GM23338 (cell line): ENCODE measurements at regions not wholly inside any gene's neighbourhood (a gene's known extent, or its start where the extent isn't known, plus 50 kb on each side); places are given as distances from the start of the nearest gene placed in this dataset.

ENCODE experiments used
- ATAC-seq: fragments of 200-7000 bp; cut with Tn5 transposase; 3 replicates; pipeline ENCODE4 v1.9.1; 2020
- DNase-seq: peaks from one replicate; pipeline ENCODE4 v3.0.0-alpha.2; 2015; ENCODE audit warnings: low spot score
- H2AFZ ChIP-seq: fragments of 200-600 bp; sonication (generic); 2 replicates; pipeline ENCODE4 v1.8.0; 2016; ENCODE audit warnings: antibody characterized with exemption, mild to moderate bottlenecking, moderate library complexity
- H3F3A ChIP-seq: fragments of 200-600 bp; sonication (generic); replicated peaks from 2 replicates; pipeline ENCODE4 v1.8.0; 2017; ENCODE audit warnings: antibody characterized with exemption, mixed run types, low read depth
- H3K27ac ChIP-seq: fragments of 200-600 bp; sonication (generic); 2 replicates; pipeline ENCODE4 v1.6.1; 2016; ENCODE audit warnings: low read depth
- H3K27me3 ChIP-seq: fragments of 200-600 bp; sonication (generic); 2 replicates; pipeline ENCODE4 v1.8.0; 2016; ENCODE audit warnings: mild to moderate bottlenecking, mixed run types, moderate library complexity; ENCODE audit not compliant: insufficient read depth
- H3K36me3 ChIP-seq: fragments of 200-600 bp; sonication (generic); 2 replicates; pipeline ENCODE4 v1.8.0; 2016; ENCODE audit warnings: mild to moderate bottlenecking; ENCODE audit not compliant: insufficient read depth
- H3K4me1 ChIP-seq: fragments of 200-600 bp; sonication (generic); 2 replicates; pipeline ENCODE4 v1.8.0; 2016; ENCODE audit warnings: mild to moderate bottlenecking, moderate library complexity; ENCODE audit not compliant: insufficient read depth
- H3K4me2 ChIP-seq: fragments of 200-600 bp; sonication (generic); 2 replicates; pipeline ENCODE4 v1.7.1; 2017; ENCODE audit warnings: mixed run types
- H3K4me3 ChIP-seq: fragments of 200-600 bp; sonication (generic); 2 replicates; pipeline ENCODE4 v1.6.1; 2016; ENCODE audit warnings: mixed run types
- H3K79me2 ChIP-seq: fragments of 200-600 bp; sonication (generic); replicated peaks from 2 replicates; pipeline ENCODE4 v1.8.0; 2017; ENCODE audit warnings: mild to moderate bottlenecking; ENCODE audit not compliant: insufficient read depth
- H3K9me2 ChIP-seq: fragments of 200-600 bp; sonication (generic); 2 replicates; pipeline ENCODE4 v1.8.0; 2017; ENCODE audit not compliant: insufficient read depth
- H4K20me1 ChIP-seq: fragments of 200-600 bp; sonication (generic); replicated peaks from 2 replicates; pipeline ENCODE4 v1.8.0; 2017; ENCODE audit warnings: mild to moderate bottlenecking; ENCODE audit not compliant: insufficient read depth
- H3K27ac Mint-ChIP-seq: 2 replicates; pipeline ENCODE4 v1.8.0; 2020; ENCODE audit warnings: inconsistent platforms, mild to moderate bottlenecking, moderate library complexity, mixed read lengths
- H3K27me3 Mint-ChIP-seq: 3 replicates; pipeline ENCODE4 v1.8.0; 2022; ENCODE audit warnings: low read depth, mild to moderate bottlenecking, moderate library complexity, mixed read lengths, inconsistent platforms; ENCODE audit not compliant: insufficient read depth, poor library complexity
- H3K36me3 Mint-ChIP-seq: 3 replicates; pipeline ENCODE4 v1.8.0; 2021; ENCODE audit warnings: low read depth, mild to moderate bottlenecking, inconsistent platforms, moderate library complexity, mixed read lengths
- H3K4me1 Mint-ChIP-seq: 3 replicates; pipeline ENCODE4 v1.8.0; 2020; ENCODE audit warnings: mild to moderate bottlenecking, inconsistent platforms, mixed read lengths
- H3K4me3 Mint-ChIP-seq: 3 replicates; pipeline ENCODE4 v1.8.0; 2021; ENCODE audit warnings: moderate library complexity, mild to moderate bottlenecking, inconsistent platforms, mixed read lengths
- H3K9me3 Mint-ChIP-seq: 3 replicates; pipeline ENCODE4 v1.8.0; 2020; ENCODE audit warnings: moderate library complexity, mild to moderate bottlenecking, inconsistent platforms, mixed read lengths
- CREB1 ChIP-seq: fragments of 250-450 bp; sonication (Bioruptor Pico); IDR thresholded peaks from 2 replicates; pipeline ENCODE4 v1.5.0; 2020; ENCODE audit warnings: low read depth, mild to moderate bottlenecking, moderate library complexity
- CTCF ChIP-seq, 2 experiments: fragments of 200-600 bp in 1 of 2; sonication (generic) in 1 of 2; conservative IDR thresholded peaks; 2 replicates each; pipeline versions ENCODE4 v1.5.1 to v1.6.1; 2016 to 2017; ENCODE audit warnings: antibody characterized with exemption in 2 of 2, low read depth in 2 of 2, mild to moderate bottlenecking in 2 of 2, moderate library complexity in 1 of 2
- EZH2 ChIP-seq: fragments of 200-600 bp; sonication (generic); IDR thresholded peaks from one replicate; pipeline ENCODE4 v1.8.0; 2017; ENCODE audit warnings: antibody characterized with exemption, mild to moderate bottlenecking, low read depth; ENCODE audit not compliant: unreplicated experiment
- JUNB ChIP-seq: IDR thresholded peaks from one replicate; pipeline ENCODE4 v1.6.1; 2016; ENCODE audit warnings: antibody characterized with exemption; ENCODE audit not compliant: unreplicated experiment
- NANOG ChIP-seq: IDR thresholded peaks from 2 replicates; pipeline ENCODE4 v1.6.1; 2016; ENCODE audit warnings: antibody characterized with exemption, borderline replicate concordance
- POLR2AphosphoS5 ChIP-seq: IDR thresholded peaks from 2 replicates; pipeline ENCODE4 v1.6.1; 2016; ENCODE audit warnings: antibody characterized with exemption, low read depth
- REST ChIP-seq: IDR thresholded peaks from one replicate; pipeline ENCODE4 v1.6.1; 2018; ENCODE audit warnings: antibody characterized with exemption; ENCODE audit not compliant: unreplicated experiment
- ZNF114 ChIP-seq: fragments of 250-450 bp; sonication (Bioruptor Pico); IDR thresholded peaks from 2 replicates; pipeline ENCODE4 v1.5.0; 2020; ENCODE audit warnings: mild to moderate bottlenecking, moderate library complexity
- ZNF331 ChIP-seq: fragments of 250-450 bp; sonication (Bioruptor Pico); IDR thresholded peaks from 2 replicates; pipeline ENCODE4 v1.5.0; 2020; ENCODE audit warnings: low read depth, mild to moderate bottlenecking, moderate library complexity

- TF ChIP-seq CTCF (conservative IDR thresholded peaks at IDR 0.05; ENCODE audit: low read depth in 2 of 2) (no peak), ZNF114 (CRISPR knock-in tag) (no peak), EZH2 (no peak)
These were observed 142.0 kb upstream of the UBE2E1 start (continued) for GRCh38 chr3:23663661-23664186.

- no peaks in the 10 kb centered on the region for H4K20me1 ChIP-seq
- no peaks in the 10 kb centered on the region for H3K4me1 ChIP-seq
- no peak overlapping the region for H3K27ac Mint-ChIP-seq
- no peak for TF ChIP-seq POLR2AphosphoS5
- TF ChIP-seq JUNB: no peak
- TF ChIP-seq ZNF331: no peak
- no peak for TF ChIP-seq NANOG
- TF ChIP-seq REST: no peak
- H3K36me3 Mint-ChIP-seq: no peaks in the 10 kb centered on the region
- no peaks in the 10 kb centered on the region for H3K27me3 ChIP-seq
- H3K4me3 ChIP-seq: no peak overlapping the region
- H3K4me1 Mint-ChIP-seq: peaks cover 5% of the 10 kb centered on the region; the same call in 2 of the 3 replicates
- ATAC-seq (no peak), DNase-seq (no peak)
- no peak overlapping the region for H3K27ac ChIP-seq
- peaks cover 15% of the 10 kb centered on the region; the same call in 1 of the 2 replicates for H3K9me2 ChIP-seq
- no peaks in the 10 kb centered on the region for H3K27me3 Mint-ChIP-seq
- H2AFZ ChIP-seq: no peak overlapping the region
- H3K4me2 ChIP-seq: no peak overlapping the region
- H3K9me3 Mint-ChIP-seq: no peaks in the 10 kb centered on the region; the same call in 2 of the 3 replicates
- no peaks in the 10 kb centered on the region for H3K79me2 ChIP-seq
- no peaks in the 10 kb centered on the region for H3K36me3 ChIP-seq
- H3K4me3 Mint-ChIP-seq: no peak overlapping the region
- H3F3A ChIP-seq: no peaks in the 10 kb centered on the region
These were observed 141.3 kb upstream of the UBE2E1 start for GRCh38 chr3:23664459-23664858.

- Mint-ChIP-seq H3K4me3 (no peak overlapping the region), H3K27ac (no peak overlapping the region), H3K36me3 (no peaks in the 10 kb centered on the region), H3K9me3 (no peaks in the 10 kb centered on the region; the same call in 2 of the 3 replicates), H3K4me1 (peaks cover 13% of the 10 kb centered on the region), H3K27me3 (no peaks in the 10 kb centered on the region)
- peaks cover 8% of the 10 kb centered on the region; the same call in 1 of the 2 replicates for H3K4me1 ChIP-seq
- H4K20me1 ChIP-seq: no peaks in the 10 kb centered on the region
- H3K36me3 ChIP-seq: no peaks in the 10 kb centered on the region
- no peaks in the 10 kb centered on the region for H3F3A ChIP-seq
- no peak overlapping the region for H3K4me2 ChIP-seq
- H3K4me3 ChIP-seq: no peak overlapping the region
- ATAC-seq (no peak), DNase-seq (no peak)
- no peak overlapping the region for H2AFZ ChIP-seq
- peaks cover 15% of the 10 kb centered on the region; the same call in 1 of the 2 replicates for H3K9me2 ChIP-seq
- H3K27ac ChIP-seq: no peak overlapping the region
- H3K79me2 ChIP-seq: no peaks in the 10 kb centered on the region
- H3K27me3 ChIP-seq: 0 out of 2 replicates have a peak, but pooled peaks cover 3% of the 10 kb centered on the region
- no peak for TF ChIP-seq CREB1 (CRISPR knock-in tag)
- no peak for TF ChIP-seq REST
- no peak for TF ChIP-seq CTCF (conservative IDR thresholded peaks at IDR 0.05; ENCODE audit: low read depth in 2 of 2)
These were observed 140.0 kb upstream of the UBE2E1 start for GRCh38 chr3:23665741-23666140.
